DOHH2 (cell line): ENCODE measurements at regions not wholly inside any gene's neighbourhood (a gene's known extent, or its start where the extent isn't known, plus 50 kb on each side); places are given as distances from the start of the nearest gene placed in this dataset.
A peak's percentile ranks its signal among the peaks of the same experiment; 100 is the strongest.

ENCODE experiments used
- H3F3A ChIP-seq: fragments of 200-600 bp; sonication (generic), shearing (Covaris generic); 2 replicates; pipeline ENCODE4 v1.6.0; 2016; ENCODE audit warnings: antibody characterized with exemption, mild to moderate bottlenecking; ENCODE audit not compliant: control insufficient read depth, insufficient read depth
- H3K27ac ChIP-seq: fragments of 200-600 bp; sonication (generic); 2 replicates; pipeline ENCODE4 v1.5.1; 2014; ENCODE audit warnings: low read depth, mild to moderate bottlenecking, low read length, moderate library complexity
- H3K27me3 ChIP-seq: fragments of 200-600 bp; sonication (generic); 2 replicates; pipeline ENCODE4 v1.6.1; 2014; ENCODE audit warnings: mild to moderate bottlenecking, low read length, mixed read lengths; ENCODE audit not compliant: control insufficient read depth
- H3K36me3 ChIP-seq: fragments of 200-600 bp; sonication (generic); 2 replicates; pipeline ENCODE4 v1.6.1; 2014; ENCODE audit warnings: mild to moderate bottlenecking, low read length, moderate library complexity, mixed read lengths; ENCODE audit not compliant: control insufficient read depth
- H3K4me1 ChIP-seq: fragments of 200-600 bp; sonication (generic); 2 replicates; pipeline ENCODE4 v1.6.1; 2014; ENCODE audit warnings: mild to moderate bottlenecking, low read length, mixed read lengths; ENCODE audit not compliant: control insufficient read depth
- H3K4me2 ChIP-seq: fragments of 200-600 bp; sonication (generic); 2 replicates; pipeline ENCODE4 v1.6.0; 2014; ENCODE audit warnings: mild to moderate bottlenecking, low read length, moderate library complexity
- H3K4me3 ChIP-seq: fragments of 200-600 bp; sonication (generic); 2 replicates; pipeline ENCODE4 v1.5.1; 2014; ENCODE audit warnings: mild to moderate bottlenecking, low read length, mixed read lengths
- H3K79me2 ChIP-seq: fragments of 200-600 bp; sonication (generic); 2 replicates; pipeline ENCODE4 v1.6.1; 2014; ENCODE audit warnings: mild to moderate bottlenecking, low read length, mixed read lengths; ENCODE audit not compliant: control insufficient read depth
- H3K9me2 ChIP-seq: fragments of 200-600 bp; sonication (generic); replicated peaks from 2 replicates; pipeline ENCODE4 v1.6.1; 2014; ENCODE audit warnings: mild to moderate bottlenecking, low read length, mixed read lengths; ENCODE audit not compliant: control insufficient read depth
- H3K9me3 ChIP-seq: fragments of 200-600 bp; sonication (generic); 2 replicates; pipeline ENCODE4 v1.6.1; 2014; ENCODE audit warnings: antibody characterized with exemption, low read length, mixed read lengths; ENCODE audit not compliant: control insufficient read depth, insufficient read depth
- H4K20me1 ChIP-seq: fragments of 200-600 bp; sonication (generic); 2 replicates; pipeline ENCODE4 v1.6.0; 2014; ENCODE audit warnings: low read depth, mild to moderate bottlenecking, antibody characterized with exemption, low read length, moderate library complexity; ENCODE audit not compliant: control insufficient read depth, insufficient read depth
- CTCF ChIP-seq: fragments of 200-600 bp; sonication (generic); IDR thresholded peaks from one replicate; pipeline ENCODE4 v1.5.1; 2014; ENCODE audit warnings: antibody characterized with exemption, mild to moderate bottlenecking, low read depth, low read length; ENCODE audit not compliant: poor library complexity, severe bottlenecking
- EZH2phosphoT487 ChIP-seq: fragments of 200-600 bp; sonication (generic); IDR thresholded peaks from 2 replicates; pipeline ENCODE4 v1.6.1; 2017; ENCODE audit warnings: borderline replicate concordance, mild to moderate bottlenecking, antibody characterized with exemption, low read length, moderate library complexity, mixed read lengths

DNA sequence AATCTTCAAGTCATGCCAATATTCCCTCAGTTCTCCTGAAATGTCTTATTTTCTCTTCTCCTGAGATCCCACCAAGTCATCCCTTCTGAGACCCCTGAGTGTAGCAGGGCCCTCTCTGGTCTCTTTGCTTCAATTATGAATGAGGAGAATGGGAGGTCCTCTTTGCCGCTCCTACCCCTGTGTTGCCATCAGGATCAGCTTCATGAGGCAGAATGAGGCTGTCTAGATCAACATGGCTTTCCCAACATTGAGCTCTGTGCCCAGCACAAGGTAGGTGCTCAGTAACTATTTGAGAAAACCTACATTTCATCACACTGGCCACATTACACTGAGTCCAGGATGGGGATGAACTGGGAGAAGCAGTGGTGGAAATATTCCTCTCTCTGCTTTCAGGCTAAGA, 107.2 kb downstream of the ZNF280B start:
- Histone ChIP-seq H3K27me3 (no peaks in the 10 kb centered on the region), H3K9me3 (no peaks in the 10 kb centered on the region), H3K4me3 (no peak overlapping the region), H3K4me2 (no peak overlapping the region), H3K4me1 (peaks cover 96% of the 10 kb centered on the region), H4K20me1 (no peaks in the 10 kb centered on the region), H3K27ac (0 out of 2 replicates have a peak overlapping the region, but pooled peaks have one; percentile 8), H3K9me2 (no peaks in the 10 kb centered on the region), H3K79me2 (no peaks in the 10 kb centered on the region), H3F3A (peaks cover 22% of the 10 kb centered on the region), H3K36me3 (no peaks in the 10 kb centered on the region)
- TF ChIP-seq EZH2phosphoT487 (no peak), CTCF (no peak)

GRCh38 chr22:22403306-22403705, 105.2 kb downstream of the ZNF280B start:
- Histone ChIP-seq H3K4me1 (peaks cover 96% of the 10 kb centered on the region), H3K9me3 (no peaks in the 10 kb centered on the region), H3K36me3 (no peaks in the 10 kb centered on the region), H3F3A (peaks cover 24% of the 10 kb centered on the region), H3K9me2 (no peaks in the 10 kb centered on the region), H3K4me3 (no peak overlapping the region), H3K27me3 (no peaks in the 10 kb centered on the region), H3K27ac (peak overlapping the region; percentile 35; the same call in 1 of the 2 replicates), H3K79me2 (no peaks in the 10 kb centered on the region), H3K4me2 (no peak overlapping the region), H4K20me1 (no peaks in the 10 kb centered on the region)
- TF ChIP-seq EZH2phosphoT487 = no peak
- no peak for TF ChIP-seq CTCF

DNA sequence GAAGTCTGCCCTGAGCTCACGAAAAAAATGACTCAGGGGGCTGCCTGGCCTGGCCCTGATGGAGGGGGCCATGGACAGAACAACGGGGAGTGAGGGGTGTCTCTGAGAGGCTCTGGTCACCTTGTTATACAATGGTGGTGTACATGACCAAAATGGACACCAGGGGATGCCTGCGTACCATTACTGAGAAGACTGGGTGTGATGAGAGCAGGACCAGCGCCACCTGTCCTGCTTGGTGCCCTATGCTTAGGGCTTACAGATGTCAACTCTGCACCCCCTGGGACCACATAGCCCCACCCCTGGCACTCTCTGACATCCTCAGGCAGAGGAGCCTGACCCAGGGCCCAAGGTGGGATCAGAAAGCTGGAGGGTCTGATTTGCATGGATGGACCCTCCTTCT, 104.8 kb downstream of the ZNF280B start:
- H3K27me3 ChIP-seq = no peaks in the 10 kb centered on the region
- H4K20me1 ChIP-seq = no peaks in the 10 kb centered on the region
- no peak overlapping the region for H3K4me3 ChIP-seq
- peak overlapping the region; percentile 71; the same call in 1 of the 2 replicates for H3K4me2 ChIP-seq
- H3K9me3 ChIP-seq = no peaks in the 10 kb centered on the region
- peak overlapping the region; percentile 79 for H3K27ac ChIP-seq
- peaks cover 96% of the 10 kb centered on the region for H3K4me1 ChIP-seq
- H3F3A ChIP-seq = peaks cover 24% of the 10 kb centered on the region
- no peaks in the 10 kb centered on the region for H3K36me3 ChIP-seq
- TF ChIP-seq EZH2phosphoT487 (no peak), CTCF (peak; percentile 40)
- H3K9me2 ChIP-seq = no peaks in the 10 kb centered on the region
- no peaks in the 10 kb centered on the region for H3K79me2 ChIP-seq
